CD4-positive, alpha-beta memory T cell (primary cell): ENCODE measurements at regions not wholly inside any gene's neighbourhood (a gene's known extent, or its start where the extent isn't known, plus 50 kb on each side); places are given as distances from the start of the nearest gene placed in this dataset.
A peak's percentile ranks its signal among the peaks of the same experiment; 100 is the strongest.

ENCODE experiments used
- CTCF ChIA-PET: fragments of 350-600 bp; sonication (Branson Sonifier 250); formaldehyde crosslinking; loops from one replicate; lab custom pipeline; 2021; ENCODE audit warnings: inconsistent platforms; ENCODE audit not compliant: partially characterized antibody; lab: Charles Lee
- POLR2A ChIA-PET: fragments of 350-600 bp; sonication (Branson Sonifier 250); formaldehyde crosslinking; loops from one replicate; lab custom pipeline; 2021; ENCODE audit not compliant: partially characterized antibody; lab: Charles Lee
- DNase-seq, 5 donors: peaks; one replicate each; pipeline versions ENCODE4 v3.0.0 to v3.0.0-alpha.2; 2020 to 2022; ENCODE audit warnings: mixed read lengths in 1 of 5
- H3K27ac ChIP-seq: one replicate; pipeline ENCODE4 v1.7.0; 2013; ENCODE audit warnings: low read depth, low read length
- H3K27me3 ChIP-seq: 2 replicates; pipeline ENCODE4 v1.7.0; 2013; ENCODE audit warnings: mild to moderate bottlenecking, low read length, moderate library complexity; ENCODE audit not compliant: insufficient read depth
- H3K36me3 ChIP-seq: 2 replicates; pipeline ENCODE4 v1.7.0; 2013; ENCODE audit warnings: mild to moderate bottlenecking, low read length, moderate library complexity; ENCODE audit not compliant: insufficient read depth
- H3K4me1 ChIP-seq: 2 replicates; pipeline ENCODE4 v1.7.0; 2013; ENCODE audit warnings: mild to moderate bottlenecking, low read length, moderate library complexity; ENCODE audit not compliant: insufficient read depth
- H3K4me3 ChIP-seq, 2 donors: one replicate each; pipeline ENCODE4 v1.7.0; 2013; ENCODE audit warnings: low read length in 2 of 2, mild to moderate bottlenecking in 1 of 2
- H3K9me3 ChIP-seq, 2 donors: one replicate each; pipeline ENCODE4 v1.7.0; 2013; ENCODE audit warnings: low read length in 2 of 2, control low read depth in 1 of 2; ENCODE audit not compliant: control insufficient read depth in 1 of 2
- H3K27ac Mint-ChIP-seq, 7 donors: one replicate each; pipeline ENCODE4 v1.8.0; 2020 to 2021; ENCODE audit warnings: mixed read lengths in 7 of 7, mild to moderate bottlenecking in 6 of 7, inconsistent platforms in 3 of 7, moderate library complexity in 3 of 7
- H3K27me3 Mint-ChIP-seq, 2 donors: one replicate each; pipeline ENCODE4 v1.8.0; 2020 to 2021; ENCODE audit warnings: mixed read lengths in 2 of 2
- H3K36me3 Mint-ChIP-seq, 2 donors: one replicate each; pipeline ENCODE4 v1.8.0; 2020 to 2021; ENCODE audit warnings: mixed read lengths in 2 of 2, inconsistent platforms in 1 of 2, mild to moderate bottlenecking in 1 of 2
- H3K4me1 Mint-ChIP-seq, 4 donors: one replicate each; pipeline ENCODE4 v1.8.0; 2020 to 2021; ENCODE audit warnings: mixed read lengths in 4 of 4, mild to moderate bottlenecking in 1 of 4
- H3K4me3 Mint-ChIP-seq, 8 donors: one replicate each; pipeline ENCODE4 v1.8.0; 2020 to 2021; ENCODE audit warnings: mixed read lengths in 8 of 8, mild to moderate bottlenecking in 7 of 8, moderate library complexity in 6 of 8, inconsistent platforms in 3 of 8
- H3K9me3 Mint-ChIP-seq, 8 donors: one replicate each; pipeline ENCODE4 v1.8.0; 2020 to 2021; ENCODE audit warnings: mixed read lengths in 8 of 8, mild to moderate bottlenecking in 5 of 8, inconsistent platforms in 3 of 8, moderate library complexity in 1 of 8
- intact Hi-C: fragments of 100-400 bp; cut with micrococcal nuclease; formaldehyde crosslinking; loops from one replicate; pipeline ENCODE4 v1.15.1; 2023

DNA sequence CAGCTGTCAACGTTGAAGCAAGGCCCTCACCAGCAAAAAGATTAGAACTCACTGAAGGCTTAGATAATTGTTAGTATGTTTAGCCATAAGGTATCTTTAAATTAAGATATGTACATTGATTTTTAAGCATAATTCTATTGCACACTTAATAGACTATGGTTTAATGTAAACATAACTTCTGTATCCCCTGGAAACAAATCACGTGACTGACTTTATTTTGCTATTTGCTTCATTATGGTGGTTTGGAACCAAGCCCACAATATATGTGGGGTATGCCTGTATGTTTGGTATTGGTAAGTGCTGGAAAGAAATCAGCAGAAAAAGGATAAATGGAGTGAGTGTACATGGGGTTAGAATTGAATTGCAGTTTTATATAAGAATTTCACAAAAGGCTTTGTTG is 111.9 kb downstream of the NMUR2 start:
- Histone ChIP-seq H3K27ac (no peak overlapping the region), H3K36me3 (no peaks in the 10 kb centered on the region), H3K4me3 (no peak overlapping the region), H3K9me3 (no peaks in the 10 kb centered on the region), H3K27me3 (no peaks in the 10 kb centered on the region), H3K4me1 (no peaks in the 10 kb centered on the region)
- no peak overlapping the region for H3K27ac Mint-ChIP-seq
- DNase-seq, result no peak
- H3K4me1 Mint-ChIP-seq, result no peaks in the 10 kb centered on the region
- ChIA-PET POLR2A (no interaction called here), CTCF (no interaction called here)
- H3K9me3 Mint-ChIP-seq, result peaks cover 0 to 3% (median 0%) of the 10 kb centered on the region in 8 donors
- no peak overlapping the region for H3K4me3 Mint-ChIP-seq
- intact Hi-C loops, result no loop called here
- H3K36me3 Mint-ChIP-seq, result no peaks in the 10 kb centered on the region
- H3K27me3 Mint-ChIP-seq, result no peaks in the 10 kb centered on the region

DNA sequence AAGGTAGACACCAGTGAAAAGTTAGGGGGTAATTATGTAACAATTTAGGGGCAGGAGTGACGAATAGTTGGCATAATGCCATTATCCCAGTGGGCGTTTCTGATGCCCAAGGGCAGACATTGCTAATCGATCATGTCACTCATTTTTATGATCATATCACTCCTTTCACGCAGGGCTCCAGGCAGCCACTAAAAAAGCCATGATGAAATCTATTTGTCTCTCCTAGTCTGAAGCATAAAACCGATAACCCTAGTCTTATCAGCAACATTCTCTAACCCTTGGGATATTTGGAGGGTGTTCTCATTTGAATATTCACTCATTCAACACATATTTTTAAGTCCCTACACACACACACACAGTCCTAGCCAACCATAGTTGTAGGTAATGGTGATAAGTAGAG is 114.9 kb downstream of the NMUR2 start:
- H3K9me3 Mint-ChIP-seq, result peaks cover 0 to 6% (median 0%) of the 10 kb centered on the region in 8 donors
- no peaks in the 10 kb centered on the region for H3K36me3 Mint-ChIP-seq
- Histone ChIP-seq H3K36me3 (no peaks in the 10 kb centered on the region), H3K27me3 (no peaks in the 10 kb centered on the region), H3K27ac (no peak overlapping the region), H3K4me1 (no peaks in the 10 kb centered on the region), H3K9me3 (no peaks in the 10 kb centered on the region), H3K4me3 (no peak overlapping the region)
- H3K27me3 Mint-ChIP-seq, result no peaks in the 10 kb centered on the region
- intact Hi-C loops, result no loop called here
- DNase-seq, result no peak
- H3K27ac Mint-ChIP-seq, result no peak overlapping the region
- POLR2A ChIA-PET, result no interaction called here
- CTCF ChIA-PET, result no interaction called here
- H3K4me3 Mint-ChIP-seq, result peak overlapping the region in 1 of 8 donors; percentile 15
- no peaks in the 10 kb centered on the region for H3K4me1 Mint-ChIP-seq

GRCh38 chr5:152288917-152289595 is 116.0 kb downstream of the NMUR2 start:
- Mint-ChIP-seq H3K36me3 (no peaks in the 10 kb centered on the region), H3K27ac (no peak overlapping the region), H3K4me1 (no peaks in the 10 kb centered on the region), H3K27me3 (peaks cover 0 to 3% of the 10 kb centered on the region in 2 donors), H3K4me3 (no peak overlapping the region), H3K9me3 (peaks cover 0 to 6% (median 0%) of the 10 kb centered on the region in 8 donors)
- Histone ChIP-seq H3K36me3 (no peaks in the 10 kb centered on the region), H3K4me3 (no peak overlapping the region), H3K27ac (no peak overlapping the region), H3K4me1 (no peaks in the 10 kb centered on the region), H3K27me3 (no peaks in the 10 kb centered on the region), H3K9me3 (no peaks in the 10 kb centered on the region)
- CTCF ChIA-PET, result no interaction called here
- POLR2A ChIA-PET, result no interaction called here
- DNase-seq, result no peak
- intact Hi-C loops, result no loop called here

GRCh38 chr5:152288499-152288898 is 116.6 kb downstream of the NMUR2 start:
- no peak overlapping the region for H3K4me3 Mint-ChIP-seq
- H3K27ac Mint-ChIP-seq, result no peak overlapping the region
- peaks cover 0 to 3% of the 10 kb centered on the region in 2 donors for H3K27me3 Mint-ChIP-seq
- H3K9me3 Mint-ChIP-seq, result peaks cover 0 to 11% (median 2%) of the 10 kb centered on the region in 8 donors
- POLR2A ChIA-PET, result no interaction called here
- H3K27ac ChIP-seq, result no peak overlapping the region
- no peaks in the 10 kb centered on the region for H3K36me3 Mint-ChIP-seq
- intact Hi-C loops, result no loop called here
- H3K27me3 ChIP-seq, result no peaks in the 10 kb centered on the region
- DNase-seq, result no peak
- no peaks in the 10 kb centered on the region for H3K4me1 Mint-ChIP-seq
- no peak overlapping the region for H3K4me3 ChIP-seq
- no peaks in the 10 kb centered on the region for H3K36me3 ChIP-seq
- CTCF ChIA-PET, result no interaction called here
- no peaks in the 10 kb centered on the region for H3K4me1 ChIP-seq
- no peaks in the 10 kb centered on the region for H3K9me3 ChIP-seq

DNA sequence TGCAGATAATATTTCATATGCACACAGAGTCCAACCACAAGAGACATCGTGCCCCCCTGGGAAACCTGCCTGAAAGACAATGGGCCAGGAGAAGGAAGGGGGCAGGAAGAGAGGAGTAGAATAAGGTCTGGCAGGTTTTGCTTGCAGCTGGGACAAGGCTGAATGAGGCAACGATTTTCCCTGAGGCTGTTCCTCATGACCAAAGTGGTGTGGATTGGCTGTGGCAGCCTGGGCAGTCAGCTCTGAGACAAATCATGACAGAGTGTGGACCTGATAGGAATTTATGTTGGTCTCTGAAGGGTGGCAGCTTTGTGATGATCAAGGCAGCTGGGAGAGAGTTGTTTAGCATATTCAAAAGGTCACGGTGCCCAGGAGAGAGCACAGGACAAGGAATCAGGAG is 119.3 kb downstream of the NMUR2 start:
- Histone ChIP-seq H3K27me3 (no peaks in the 10 kb centered on the region), H3K36me3 (no peaks in the 10 kb centered on the region), H3K9me3 (no peaks in the 10 kb centered on the region), H3K27ac (no peak overlapping the region), H3K4me1 (no peaks in the 10 kb centered on the region), H3K4me3 (no peak overlapping the region)
- intact Hi-C loops, result no loop called here
- Mint-ChIP-seq H3K36me3 (no peaks in the 10 kb centered on the region), H3K9me3 (peaks cover 0 to 11% (median 3%) of the 10 kb centered on the region in 8 donors), H3K4me3 (no peak overlapping the region), H3K4me1 (no peaks in the 10 kb centered on the region), H3K27me3 (peaks cover 0 to 3% of the 10 kb centered on the region in 2 donors), H3K27ac (no peak overlapping the region)
- CTCF ChIA-PET, result no interaction called here
- DNase-seq, result no peak
- POLR2A ChIA-PET, result no interaction called here

GRCh38 chr5:152282331-152282730 is 122.7 kb downstream of the NMUR2 start:
- H3K4me3 Mint-ChIP-seq, result no peak overlapping the region
- no peaks in the 10 kb centered on the region for H3K4me1 Mint-ChIP-seq
- DNase-seq, result no peak
- intact Hi-C loops, result no loop called here
- no peaks in the 10 kb centered on the region for H3K27me3 ChIP-seq
- H3K4me1 ChIP-seq, result no peaks in the 10 kb centered on the region
- H3K4me3 ChIP-seq, result no peak overlapping the region
- H3K27ac Mint-ChIP-seq, result no peak overlapping the region
- H3K9me3 ChIP-seq, result no peaks in the 10 kb centered on the region
- ChIA-PET POLR2A (no interaction called here), CTCF (no interaction called here)
- no peaks in the 10 kb centered on the region for H3K36me3 Mint-ChIP-seq
- no peak overlapping the region for H3K27ac ChIP-seq
- no peaks in the 10 kb centered on the region for H3K36me3 ChIP-seq
- peaks cover 2 to 3% of the 10 kb centered on the region in 2 donors for H3K27me3 Mint-ChIP-seq
- peaks cover 0 to 11% (median 5%) of the 10 kb centered on the region in 8 donors for H3K9me3 Mint-ChIP-seq

DNA sequence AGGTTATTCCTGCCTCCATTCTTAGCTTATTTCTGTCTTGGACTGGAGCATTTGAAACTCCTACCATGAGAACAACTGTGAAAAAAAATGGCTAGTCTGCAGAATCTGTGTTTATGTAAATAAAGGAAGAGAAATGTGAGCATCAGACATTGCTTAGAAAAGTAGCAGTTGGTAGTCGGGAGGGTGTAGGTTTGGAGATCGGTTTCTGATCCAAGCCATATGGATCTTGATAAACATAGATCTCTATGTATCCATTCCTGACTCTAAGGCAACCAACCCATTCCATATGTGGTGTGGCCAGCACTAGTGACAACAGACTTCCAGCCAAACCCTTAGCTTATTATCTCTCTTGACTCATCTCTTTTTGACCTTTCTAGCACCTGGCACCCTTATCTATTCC is 127.1 kb downstream of the NMUR2 start:
- no peak overlapping the region for H3K27ac ChIP-seq
- Mint-ChIP-seq H3K27ac (no peak overlapping the region), H3K9me3 (peaks cover 0 to 4% (median 2%) of the 10 kb centered on the region in 8 donors), H3K4me1 (no peaks in the 10 kb centered on the region), H3K36me3 (no peaks in the 10 kb centered on the region), H3K27me3 (peaks cover 2% of the 10 kb centered on the region in 2 donors), H3K4me3 (no peak overlapping the region)
- no peaks in the 10 kb centered on the region for H3K9me3 ChIP-seq
- no peaks in the 10 kb centered on the region for H3K36me3 ChIP-seq
- DNase-seq, result no peak
- POLR2A ChIA-PET, result no interaction called here
- no peak overlapping the region for H3K4me3 ChIP-seq
- no peaks in the 10 kb centered on the region for H3K27me3 ChIP-seq
- no peaks in the 10 kb centered on the region for H3K4me1 ChIP-seq
- CTCF ChIA-PET, result interaction anchor here (1.3 kb wide), 1 partner anchor 11 kb away, joined by 3 read pairs; no protein-coding TSS in a partner anchor
- intact Hi-C loops, result no loop called here
